Uterus (tissue), 3 donors: ENCODE measurements at regions not wholly inside any gene's neighbourhood (a gene's known extent, or its start where the extent isn't known, plus 50 kb on each side); places are given as distances from the start of the nearest gene placed in this dataset.

ENCODE experiments used
- DNase-seq, 2 donors: peaks; one replicate each; pipeline ENCODE4 v3.0.0-alpha.2; 2019 to 2020
- H3K27ac ChIP-seq, 2 donors: fragments of 200-600 bp; sonication (generic); 1 replicate in 1 of 2; 2 replicates in 1 of 2; pipeline ENCODE4 v1.5.1; 2016 to 2018
- H3K27me3 ChIP-seq, 2 donors: fragments of 200-600 bp; sonication (generic); one replicate each; pipeline ENCODE4 v1.5.1; 2018 to 2019; ENCODE audit warnings: control low read depth in 1 of 2
- H3K36me3 ChIP-seq, 2 donors: fragments of 200-600 bp; sonication (generic); one replicate each; pipeline ENCODE4 v1.5.1; 2019; ENCODE audit warnings: control low read depth in 1 of 2
- H3K4me1 ChIP-seq, 2 donors: fragments of 200-600 bp; sonication (generic); one replicate each; pipeline ENCODE4 v1.5.1; 2018 to 2019; ENCODE audit warnings: control low read depth in 1 of 2
- H3K4me3 ChIP-seq, 2 donors: fragments of 200-600 bp; sonication (generic); 1 replicate in 1 of 2; 2 replicates in 1 of 2; pipeline ENCODE4 v1.5.1; 2018 to 2019; ENCODE audit warnings: mild to moderate bottlenecking in 1 of 2
- H3K9me3 ChIP-seq, 2 donors: fragments of 200-600 bp; sonication (generic); one replicate each; pipeline ENCODE4 v1.5.1; 2019; ENCODE audit warnings: control low read depth in 1 of 2
- POLR2A ChIP-seq, 2 donors: fragments of 450-650 bp; IDR thresholded peaks; one replicate each; pipeline ENCODE4 v1.6.1; 2016; ENCODE audit warnings: antibody characterized with exemption in 2 of 2, mild to moderate bottlenecking in 1 of 2, moderate library complexity in 1 of 2
- intact Hi-C: fragments of 100-400 bp; cut with DNase I; formaldehyde crosslinking; loops from one replicate; pipeline ENCODE4 v1.15.1; 2023; ENCODE audit warnings: low total_unique reads
- TF ChIP-seq, protein P1 (sequence below), 4 experiments: fragments of 200-600 bp in 2 of 4; fragments of 450-650 bp in 2 of 4; sonication (generic) in 2 of 4; IDR thresholded peaks; one replicate each; pipeline ENCODE4 v1.5.1; 2016 to 2019; ENCODE audit warnings: antibody characterized with exemption in 4 of 4, mild to moderate bottlenecking in 2 of 4, moderate library complexity in 1 of 4
- donor health status: DM: yes; HTN: yes; CAD: no.

DNA sequence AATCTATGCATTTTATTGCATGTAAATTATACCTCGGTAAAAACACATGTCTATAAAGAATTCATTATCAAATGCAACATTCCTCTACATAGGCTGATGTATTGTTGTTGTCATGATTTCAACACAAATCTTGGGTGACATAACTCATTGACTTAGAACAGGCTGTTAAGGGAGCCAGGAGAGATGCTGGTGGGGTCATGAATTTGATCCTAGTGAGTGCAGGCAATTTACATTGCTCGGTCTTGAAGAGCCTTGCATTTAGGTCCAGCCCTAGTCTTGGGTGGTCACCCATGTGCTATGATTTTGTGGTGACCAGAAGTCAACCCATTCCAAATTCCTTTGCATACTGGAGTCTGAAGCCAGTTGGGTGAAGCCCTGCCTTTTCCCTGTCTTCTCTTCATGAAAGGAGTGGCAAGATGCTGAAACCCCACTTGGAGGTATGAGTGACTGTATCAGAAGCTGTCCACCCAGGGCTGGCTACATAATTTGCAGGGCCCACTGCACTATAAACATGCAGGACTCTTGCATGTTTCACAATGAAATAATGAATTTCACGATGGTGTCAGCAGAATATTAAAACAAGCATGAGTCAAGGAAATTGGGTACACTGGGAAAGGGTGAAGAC is 59.2 kb downstream of the RPLP1 start:
- Histone ChIP-seq H3K36me3 (no peaks in the 10 kb centered on the region), H3K4me1 (no peaks in the 10 kb centered on the region), H3K9me3 (no peaks in the 10 kb centered on the region), H3K27ac (no peak overlapping the region), H3K27me3 (no peaks in the 10 kb centered on the region), H3K4me3 (no peak overlapping the region)
- intact Hi-C loops: no loop called here
- DNase-seq: no peak
- no peak for TF ChIP-seq POLR2A (IDR thresholded peaks at IDR 0.05)
- TF ChIP-seq, protein P1, sequence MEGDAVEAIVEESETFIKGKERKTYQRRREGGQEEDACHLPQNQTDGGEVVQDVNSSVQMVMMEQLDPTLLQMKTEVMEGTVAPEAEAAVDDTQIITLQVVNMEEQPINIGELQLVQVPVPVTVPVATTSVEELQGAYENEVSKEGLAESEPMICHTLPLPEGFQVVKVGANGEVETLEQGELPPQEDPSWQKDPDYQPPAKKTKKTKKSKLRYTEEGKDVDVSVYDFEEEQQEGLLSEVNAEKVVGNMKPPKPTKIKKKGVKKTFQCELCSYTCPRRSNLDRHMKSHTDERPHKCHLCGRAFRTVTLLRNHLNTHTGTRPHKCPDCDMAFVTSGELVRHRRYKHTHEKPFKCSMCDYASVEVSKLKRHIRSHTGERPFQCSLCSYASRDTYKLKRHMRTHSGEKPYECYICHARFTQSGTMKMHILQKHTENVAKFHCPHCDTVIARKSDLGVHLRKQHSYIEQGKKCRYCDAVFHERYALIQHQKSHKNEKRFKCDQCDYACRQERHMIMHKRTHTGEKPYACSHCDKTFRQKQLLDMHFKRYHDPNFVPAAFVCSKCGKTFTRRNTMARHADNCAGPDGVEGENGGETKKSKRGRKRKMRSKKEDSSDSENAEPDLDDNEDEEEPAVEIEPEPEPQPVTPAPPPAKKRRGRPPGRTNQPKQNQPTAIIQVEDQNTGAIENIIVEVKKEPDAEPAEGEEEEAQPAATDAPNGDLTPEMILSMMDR (IDR thresholded peaks at IDR 0.05): no peak

DNA sequence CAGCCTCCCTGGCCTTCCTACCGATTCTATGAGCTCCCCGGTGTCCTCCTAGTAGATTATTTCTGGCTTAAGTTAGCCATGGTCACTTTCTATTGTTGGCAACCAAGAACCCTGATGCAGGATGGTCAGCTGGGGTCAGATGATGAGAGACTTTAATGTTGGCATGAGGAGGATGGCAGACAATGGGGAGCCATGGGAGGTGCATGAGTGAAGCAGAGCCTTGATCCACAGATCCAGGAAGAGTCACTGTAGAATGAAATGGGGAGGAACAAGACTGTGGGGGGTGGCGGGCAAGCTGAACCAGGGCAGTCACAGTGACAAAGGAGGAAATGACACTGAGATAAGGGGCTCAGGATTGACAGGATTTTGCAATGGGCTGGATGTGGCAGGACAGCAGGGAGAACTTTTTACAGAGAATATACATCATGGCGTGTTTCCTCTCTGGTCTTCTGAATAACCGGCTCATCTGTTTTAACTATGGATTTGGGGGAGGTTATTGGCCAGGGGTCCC is 60.9 kb downstream of the RPLP1 start:
- no peak for DNase-seq

DNA sequence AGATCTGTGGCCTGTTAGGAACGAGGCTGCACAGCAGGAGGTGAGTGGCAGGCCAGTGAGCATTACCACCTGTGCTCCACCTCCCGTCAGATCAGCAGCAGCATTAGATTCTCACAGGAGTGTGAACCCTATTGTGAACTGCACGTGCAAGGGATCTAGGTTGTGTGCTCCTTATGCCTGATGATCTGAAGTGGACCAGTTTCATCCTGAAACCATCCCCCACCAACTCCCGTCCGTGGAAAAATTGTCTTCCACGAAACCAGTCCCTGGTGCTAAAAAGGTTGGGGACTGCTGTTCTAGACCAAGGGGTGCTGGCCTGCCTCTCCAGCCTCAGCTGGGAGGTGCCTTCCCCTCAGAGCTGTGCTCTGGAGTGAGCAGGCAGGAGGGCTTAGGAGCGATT is 61.4 kb downstream of the RPLP1 start:
- no peak for TF ChIP-seq POLR2A (IDR thresholded peaks at IDR 0.05)
- TF ChIP-seq, protein P1 (IDR thresholded peaks at IDR 0.05): no peak
- H3K27ac ChIP-seq: no peak overlapping the region
- H3K36me3 ChIP-seq: no peaks in the 10 kb centered on the region
- no peaks in the 10 kb centered on the region for H3K27me3 ChIP-seq
- H3K4me3 ChIP-seq: no peak overlapping the region
- no peaks in the 10 kb centered on the region for H3K4me1 ChIP-seq
- no peak for DNase-seq
- intact Hi-C loops: no loop called here
- no peaks in the 10 kb centered on the region for H3K9me3 ChIP-seq

More for the DNA sequence above, 60.9 kb downstream of the RPLP1 start:
- intact Hi-C loops: no loop called here
- no peaks in the 10 kb centered on the region for H3K4me1 ChIP-seq
- no peaks in the 10 kb centered on the region for H3K9me3 ChIP-seq
- TF ChIP-seq POLR2A (IDR thresholded peaks at IDR 0.05): no peak
- TF ChIP-seq, protein P1 (IDR thresholded peaks at IDR 0.05): no peak
- H3K4me3 ChIP-seq: no peak overlapping the region
- H3K36me3 ChIP-seq: no peaks in the 10 kb centered on the region
- no peaks in the 10 kb centered on the region for H3K27me3 ChIP-seq
- H3K27ac ChIP-seq: no peak overlapping the region

DNA sequence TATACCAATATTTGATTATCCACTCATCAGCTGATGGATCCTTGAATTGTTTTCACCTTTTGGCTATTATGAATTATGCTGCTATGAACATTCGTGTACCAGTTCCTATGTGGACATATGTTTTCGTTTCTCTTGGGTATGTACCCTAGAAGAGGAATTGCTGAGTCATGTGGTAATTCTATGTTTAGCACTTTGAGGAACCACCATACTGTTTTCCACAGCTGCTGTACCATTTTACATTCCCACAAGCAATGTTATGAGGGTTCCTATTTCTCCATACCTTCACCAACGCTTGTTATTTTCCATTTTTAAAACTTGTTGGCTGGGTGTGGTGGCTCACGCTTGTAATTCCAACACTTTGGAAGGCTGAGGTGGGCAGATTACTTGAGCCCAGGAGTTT is 62.9 kb downstream of the RPLP1 start:
- no peak overlapping the region for H3K4me3 ChIP-seq

DNA sequence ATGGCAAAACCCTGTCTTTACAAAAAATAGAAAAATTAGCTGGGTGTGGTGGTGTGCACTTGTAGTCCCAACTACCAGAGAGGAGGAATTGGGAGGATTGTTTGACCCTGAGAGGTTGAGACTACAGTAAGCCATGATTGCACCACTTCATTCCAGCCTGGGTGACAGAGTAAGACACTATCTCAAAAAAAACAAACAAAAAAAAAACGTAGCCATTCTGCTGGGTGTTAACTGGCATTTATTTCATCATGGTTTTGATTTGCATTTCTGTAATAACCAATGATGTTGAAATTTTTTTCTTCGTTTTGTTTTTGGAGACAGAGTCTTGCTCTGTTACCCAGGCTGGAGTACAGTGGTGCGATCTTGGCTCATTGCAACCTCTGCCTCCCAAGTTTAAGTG is 63.3 kb downstream of the RPLP1 start:
- Histone ChIP-seq H3K27me3 (no peaks in the 10 kb centered on the region), H3K27ac (no peak overlapping the region), H3K4me3 (no peak overlapping the region), H3K4me1 (no peaks in the 10 kb centered on the region), H3K36me3 (no peaks in the 10 kb centered on the region), H3K9me3 (no peaks in the 10 kb centered on the region)
- no peak for TF ChIP-seq POLR2A (IDR thresholded peaks at IDR 0.05)
- TF ChIP-seq, protein P1 (IDR thresholded peaks at IDR 0.05): no peak
- no peak for DNase-seq
- intact Hi-C loops: no loop called here

More for the DNA sequence above, 62.9 kb downstream of the RPLP1 start:
- no peak for DNase-seq
- Histone ChIP-seq H3K9me3 (no peaks in the 10 kb centered on the region), H3K36me3 (no peaks in the 10 kb centered on the region), H3K27me3 (no peaks in the 10 kb centered on the region), H3K4me1 (no peaks in the 10 kb centered on the region), H3K27ac (no peak overlapping the region)
- intact Hi-C loops: no loop called here
- TF ChIP-seq, protein P1 (IDR thresholded peaks at IDR 0.05): no peak
- TF ChIP-seq POLR2A (IDR thresholded peaks at IDR 0.05): no peak
